Kasumi-1 (cell line): ENCODE measurements at regions not wholly inside any gene's neighbourhood (a gene's known extent, or its start where the extent isn't known, plus 50 kb on each side); places are given as distances from the start of the nearest gene placed in this dataset.

Source experiments
- DNase-seq, 2 experiments: peaks; one replicate each; lab custom pipeline; 2025; lab: John Stamatoyannopoulos, UW

DNA sequence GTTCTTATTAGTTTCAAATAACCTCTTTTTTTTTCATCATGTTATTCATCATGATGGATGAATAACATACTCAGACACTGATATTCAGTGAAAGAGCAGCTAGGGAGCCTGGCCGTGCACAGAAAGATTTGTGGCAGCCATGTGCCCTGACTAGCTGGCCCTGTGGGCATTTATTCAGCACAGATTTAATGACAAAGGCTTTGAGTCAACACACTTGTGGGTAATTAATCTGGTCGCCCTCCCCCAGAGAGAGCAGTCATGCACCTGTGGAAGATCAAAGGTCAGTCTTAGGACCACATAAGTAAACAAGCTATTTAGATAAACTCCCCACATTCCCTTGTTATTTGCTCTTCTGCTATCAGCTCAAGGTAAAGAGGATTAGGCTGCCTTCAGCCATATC is 153.2 kb upstream of the HMCN1 start:
- DNase-seq: no peak

DNA sequence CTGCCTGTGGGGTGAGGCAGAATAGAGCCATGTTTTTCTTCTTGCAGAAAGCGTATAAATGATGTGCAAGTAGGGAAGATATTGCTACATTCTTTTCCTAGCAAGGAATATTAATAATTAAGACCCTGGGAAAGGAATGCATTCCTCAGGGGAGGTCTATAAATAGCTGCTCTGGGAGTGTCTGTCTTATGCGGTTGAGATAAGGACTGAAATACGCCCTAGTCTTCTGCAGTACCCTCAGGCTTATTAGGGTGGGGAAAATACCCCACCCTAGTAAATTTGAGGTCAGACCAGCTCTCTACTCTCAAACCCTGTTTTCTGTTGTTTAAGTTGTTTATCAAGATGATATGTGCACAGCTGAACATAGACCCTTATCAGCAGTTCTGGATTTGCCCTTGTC is 155.9 kb upstream of the HMCN1 start:
- no peak for DNase-seq

DNA sequence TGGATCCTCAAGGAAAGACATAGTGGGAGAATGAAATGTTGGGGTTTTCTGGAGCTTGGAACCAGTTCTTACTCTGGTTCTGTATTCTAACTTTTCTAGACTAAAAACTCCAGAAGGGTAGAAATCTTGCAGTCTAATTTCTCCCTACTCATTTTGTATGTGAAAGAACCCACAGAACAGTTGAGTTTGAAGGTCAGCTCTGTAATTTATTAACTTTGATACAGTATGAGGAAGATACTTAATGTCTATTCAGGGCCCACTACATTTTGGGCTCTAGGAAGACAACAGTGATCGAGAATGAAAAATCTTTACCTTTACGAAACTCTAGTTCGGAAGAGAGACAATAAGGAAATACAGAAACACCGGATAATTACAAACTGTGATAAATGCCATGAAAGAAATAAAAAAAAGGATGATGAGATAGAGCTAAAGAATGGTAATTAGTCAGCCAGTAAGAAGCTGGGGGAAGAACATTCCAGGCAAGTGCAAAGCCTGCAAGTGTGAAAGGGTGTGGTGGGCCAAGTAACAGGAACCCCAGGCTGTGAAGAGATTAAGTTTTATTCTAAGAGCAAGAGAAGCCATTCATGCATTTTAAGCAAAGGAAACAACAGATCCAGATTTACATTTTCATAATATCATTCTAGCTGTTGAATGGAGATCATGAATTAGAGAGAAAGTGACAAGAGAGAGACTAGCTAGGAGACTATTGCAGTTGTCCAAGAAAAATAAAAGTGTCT is 159.9 kb upstream of the HMCN1 start:
- DNase-seq: no peak

DNA sequence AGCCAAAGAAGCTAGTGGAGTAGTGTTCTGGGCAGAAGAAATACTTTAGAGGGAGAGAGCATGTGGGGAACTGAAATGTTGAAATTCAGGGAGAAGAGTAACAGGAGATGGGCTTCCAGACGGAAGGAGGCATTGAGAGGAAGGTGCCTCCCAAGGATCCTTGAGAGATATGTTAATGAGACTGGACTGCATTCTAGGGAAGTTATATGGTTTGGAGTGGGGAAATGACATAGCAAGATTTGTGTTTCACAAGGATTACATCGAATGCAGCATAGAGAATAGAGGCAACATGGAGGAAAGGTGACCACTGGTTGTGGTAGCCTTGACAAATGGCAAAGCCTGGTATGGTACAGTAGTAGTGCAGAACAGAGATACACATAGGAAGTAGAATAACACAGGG is 160.5 kb upstream of the HMCN1 start:
- DNase-seq: no peak

DNA sequence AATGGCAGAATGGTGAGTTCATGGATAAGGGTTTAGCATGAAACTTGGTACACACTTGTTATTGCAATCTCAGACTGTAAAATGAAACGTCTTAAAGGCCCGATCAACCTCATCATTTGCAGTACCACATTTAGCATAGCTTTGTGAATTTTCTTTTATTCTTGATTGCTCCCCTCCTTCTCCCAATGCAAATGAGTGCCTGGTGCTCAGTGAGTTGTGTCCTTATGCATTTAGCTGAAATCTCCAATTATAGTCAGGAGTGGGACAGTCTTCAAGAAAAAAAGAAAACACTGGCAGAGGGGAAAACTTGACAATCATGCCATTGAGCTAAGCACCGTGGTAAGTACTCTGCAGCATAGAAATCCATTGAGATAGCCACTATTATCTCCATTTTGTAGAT is 161.0 kb upstream of the HMCN1 start:
- no peak for DNase-seq

DNA sequence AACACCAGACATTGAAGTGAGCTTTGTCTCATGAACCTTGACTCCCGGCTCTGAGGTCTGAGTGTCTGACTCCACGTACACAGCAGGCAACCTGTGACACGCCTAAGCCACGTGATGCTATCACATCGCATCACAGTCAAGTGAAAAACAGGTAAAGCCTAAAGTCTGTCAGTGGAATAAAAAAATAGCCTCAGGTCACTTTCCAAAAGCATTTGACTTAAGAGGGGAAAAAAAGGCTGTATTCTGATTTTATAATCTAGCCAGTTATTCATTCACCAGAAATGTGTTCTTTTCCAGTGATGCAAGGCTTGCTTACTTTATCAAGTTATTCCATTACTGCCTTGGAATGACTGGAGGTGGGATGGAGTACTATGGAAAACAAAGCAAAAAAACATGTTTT is 163.2 kb upstream of the HMCN1 start:
- no peak for DNase-seq

DNA sequence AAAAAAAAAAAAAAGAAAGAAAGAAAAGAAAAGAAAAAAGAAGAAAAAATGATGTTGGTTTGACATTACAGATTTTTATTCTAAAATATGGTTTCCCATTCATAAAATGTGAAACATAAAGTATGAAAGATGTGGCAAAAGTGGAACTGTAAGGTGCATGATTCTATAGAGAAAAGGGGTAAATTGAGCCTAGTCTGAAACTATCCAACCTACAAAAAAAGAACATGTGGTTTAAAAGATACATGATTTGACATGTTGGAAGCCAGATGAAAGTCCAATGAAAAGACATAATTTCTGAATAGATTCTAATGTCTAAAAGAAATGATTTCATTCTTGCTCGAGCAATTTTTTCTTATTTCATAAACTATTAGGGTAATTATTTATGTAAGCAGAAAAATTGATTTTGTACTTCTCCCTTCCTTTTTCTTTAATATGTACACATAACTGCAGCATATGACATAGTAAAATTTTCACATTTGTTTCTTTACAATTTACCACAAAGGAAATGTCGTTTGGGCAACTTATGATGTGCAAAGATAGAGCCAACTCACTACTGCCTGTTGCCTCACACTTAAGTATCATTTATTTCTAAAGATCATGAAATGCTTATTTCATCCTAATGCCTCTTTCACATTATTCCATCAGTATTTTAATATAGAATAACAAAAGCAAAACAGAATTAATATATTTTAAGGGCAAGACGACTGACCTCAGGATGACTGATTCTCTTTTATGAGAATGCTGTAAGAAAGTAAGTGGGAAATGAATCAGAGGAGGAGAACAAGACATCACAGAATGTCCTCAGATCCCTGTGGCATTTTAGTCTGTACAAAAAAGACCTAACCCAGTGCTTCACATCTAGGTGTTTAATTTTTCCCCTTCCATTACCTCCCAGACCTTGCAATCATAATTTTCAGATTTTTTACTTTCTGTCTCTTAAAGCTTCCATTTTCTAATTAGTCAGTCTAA is 165.8 kb upstream of the HMCN1 start:
- DNase-seq: no peak

DNA sequence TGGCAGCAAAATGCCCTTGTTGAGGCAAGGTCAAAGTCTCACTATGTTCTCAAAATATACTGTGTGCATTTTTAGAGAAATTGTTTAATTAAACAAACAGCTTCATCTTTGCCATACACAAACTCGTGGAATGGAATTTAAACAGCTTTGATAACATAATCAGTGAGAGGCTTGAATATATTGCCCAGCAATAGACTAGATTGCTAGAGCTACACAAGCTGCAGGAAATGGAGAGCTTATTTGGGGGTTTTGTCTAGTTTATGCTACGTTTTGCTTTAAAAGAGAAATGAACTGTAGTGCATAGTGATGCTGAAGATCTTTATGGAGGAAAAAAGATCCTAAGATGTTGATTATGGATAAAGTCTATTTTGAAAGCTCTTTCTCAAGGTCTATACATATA is 166.8 kb upstream of the HMCN1 start:
- DNase-seq: no peak

DNA sequence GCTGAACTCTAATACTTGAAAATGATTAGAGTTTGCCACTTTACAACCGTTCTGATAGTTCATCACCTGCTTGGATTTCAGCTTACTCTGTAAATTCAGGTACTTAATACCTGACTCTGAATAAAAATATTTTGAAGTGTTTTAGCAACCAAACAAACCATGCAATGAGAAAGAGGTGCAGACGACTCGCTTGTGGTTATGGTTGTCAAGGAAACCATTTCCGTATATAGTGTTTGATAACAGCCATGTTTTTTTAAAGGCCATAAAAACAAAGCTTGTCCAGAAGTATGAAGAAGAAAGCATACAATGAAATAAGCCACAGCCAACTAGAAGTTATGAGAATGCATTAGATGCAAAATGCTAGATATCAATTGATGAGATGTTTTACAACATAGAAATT is 167.2 kb upstream of the HMCN1 start:
- DNase-seq: peak; percentile 12 to 22

DNA sequence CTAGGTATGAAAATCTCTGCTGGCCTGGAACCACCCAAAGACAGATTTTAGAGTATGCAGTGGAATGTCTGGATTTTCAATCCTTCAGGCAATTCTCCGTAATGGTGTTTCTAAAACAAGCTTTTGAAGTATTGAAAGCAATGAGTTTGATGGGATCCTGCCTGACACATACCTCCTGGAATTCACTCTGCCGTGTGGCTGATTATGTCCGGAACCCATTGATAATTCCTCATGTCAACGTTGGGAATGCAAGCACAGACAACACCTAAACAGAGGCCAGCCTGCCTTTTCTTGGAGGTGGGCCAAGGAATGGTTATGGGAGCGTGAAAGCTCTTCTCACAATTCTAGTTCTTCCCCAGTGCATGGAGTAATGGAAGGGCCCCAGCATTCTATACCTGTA is 168.9 kb upstream of the HMCN1 start:
- no peak for DNase-seq

DNA sequence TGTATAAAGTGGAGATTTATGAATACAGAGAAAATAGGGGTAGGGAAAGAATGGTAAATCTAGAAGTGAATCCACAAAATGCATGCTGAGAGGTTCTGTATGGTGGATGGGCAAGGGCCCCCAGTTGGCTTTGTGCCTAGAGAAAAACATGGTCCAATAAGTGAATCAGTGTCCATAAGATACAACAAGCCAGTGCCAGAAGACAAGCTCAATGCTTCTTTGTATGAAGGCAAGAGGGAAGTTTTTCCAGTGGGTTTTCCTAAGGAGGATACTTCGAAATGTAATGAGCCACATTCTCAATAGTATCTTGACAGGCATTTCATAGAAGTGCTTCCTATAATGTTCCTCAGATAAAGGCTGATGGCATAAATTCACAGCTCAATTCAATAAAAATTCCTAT is 169.4 kb upstream of the HMCN1 start:
- DNase-seq: no peak

DNA sequence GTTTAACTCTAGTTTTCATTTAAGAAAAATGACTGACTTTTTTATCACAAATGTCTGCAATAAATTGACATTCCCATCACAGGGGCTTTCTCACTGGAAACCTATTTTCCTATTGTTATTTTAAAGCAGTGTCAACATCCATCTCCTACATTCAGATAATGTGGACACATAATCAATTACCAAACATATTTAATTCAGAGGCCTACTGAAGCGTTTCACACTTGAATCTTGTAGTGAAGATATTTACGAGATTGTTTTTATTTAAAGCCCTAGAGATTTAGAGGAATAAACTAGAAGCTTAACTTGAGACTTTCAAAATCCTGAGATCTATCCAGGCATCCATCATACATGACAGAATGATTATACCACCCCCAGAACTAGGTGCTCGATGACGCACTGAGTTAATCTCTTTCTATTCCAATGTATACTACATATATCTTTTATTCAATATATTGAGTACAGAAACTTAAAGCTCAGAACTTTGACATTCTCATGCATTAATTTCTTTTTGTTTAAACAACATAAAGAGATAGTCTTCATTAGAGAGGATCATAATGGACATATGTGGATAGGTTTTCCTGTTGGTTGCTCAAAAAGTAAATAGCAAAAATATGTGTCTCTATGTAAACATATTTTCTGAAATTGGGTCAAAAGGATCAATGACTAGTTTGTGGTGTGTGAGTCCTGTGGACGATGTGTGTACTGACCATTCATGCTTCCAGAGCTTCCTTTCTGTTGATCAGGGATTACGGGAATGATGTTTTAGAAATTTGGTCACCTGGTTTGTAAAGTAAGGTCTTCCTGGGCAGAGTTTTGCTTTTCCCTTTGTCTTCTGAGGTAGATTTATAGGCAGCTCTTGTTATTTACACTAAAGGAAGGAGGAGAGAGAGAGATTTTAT is 171.5 kb upstream of the HMCN1 start:
- DNase-seq: no peak

DNA sequence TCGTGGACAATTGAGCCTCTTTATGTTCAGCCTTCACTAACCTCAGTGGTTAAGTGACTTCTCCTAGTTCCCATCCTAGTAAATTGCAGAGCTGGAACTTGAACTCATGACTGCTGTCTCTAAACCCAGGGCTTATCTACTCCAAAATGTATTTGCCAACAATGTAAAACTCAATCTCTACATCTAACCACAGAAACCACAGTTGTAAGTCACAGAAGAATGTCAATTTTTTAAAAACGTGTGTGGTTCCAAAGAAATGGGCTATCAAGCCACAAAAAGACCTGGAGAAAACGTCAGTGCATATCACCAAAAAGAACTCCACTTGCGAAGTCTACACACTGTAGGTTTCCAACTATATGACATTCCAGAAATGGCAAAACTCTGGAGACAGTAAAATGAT is 172.6 kb upstream of the HMCN1 start:
- no peak for DNase-seq

DNA sequence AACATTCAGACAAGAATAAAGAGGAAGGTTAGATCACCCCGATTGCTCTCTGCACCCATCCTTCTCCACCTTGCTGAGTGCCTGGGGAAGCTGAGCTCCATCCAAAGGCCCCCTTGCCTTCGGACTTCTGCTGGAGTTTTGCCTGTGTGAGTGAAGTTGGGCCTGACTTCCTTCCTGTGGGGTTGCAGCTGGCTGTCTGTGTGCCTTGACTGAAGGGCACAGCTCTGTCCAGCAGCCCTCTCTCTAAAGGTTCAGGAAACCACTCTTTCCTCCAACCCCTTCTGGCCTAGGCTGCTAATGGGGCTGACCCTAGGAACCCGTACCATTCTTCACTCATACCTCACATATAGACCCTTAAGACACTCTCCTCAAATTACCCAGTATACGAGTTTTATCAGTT is 173.4 kb upstream of the HMCN1 start:
- DNase-seq: peak; percentile 40 to 70

DNA sequence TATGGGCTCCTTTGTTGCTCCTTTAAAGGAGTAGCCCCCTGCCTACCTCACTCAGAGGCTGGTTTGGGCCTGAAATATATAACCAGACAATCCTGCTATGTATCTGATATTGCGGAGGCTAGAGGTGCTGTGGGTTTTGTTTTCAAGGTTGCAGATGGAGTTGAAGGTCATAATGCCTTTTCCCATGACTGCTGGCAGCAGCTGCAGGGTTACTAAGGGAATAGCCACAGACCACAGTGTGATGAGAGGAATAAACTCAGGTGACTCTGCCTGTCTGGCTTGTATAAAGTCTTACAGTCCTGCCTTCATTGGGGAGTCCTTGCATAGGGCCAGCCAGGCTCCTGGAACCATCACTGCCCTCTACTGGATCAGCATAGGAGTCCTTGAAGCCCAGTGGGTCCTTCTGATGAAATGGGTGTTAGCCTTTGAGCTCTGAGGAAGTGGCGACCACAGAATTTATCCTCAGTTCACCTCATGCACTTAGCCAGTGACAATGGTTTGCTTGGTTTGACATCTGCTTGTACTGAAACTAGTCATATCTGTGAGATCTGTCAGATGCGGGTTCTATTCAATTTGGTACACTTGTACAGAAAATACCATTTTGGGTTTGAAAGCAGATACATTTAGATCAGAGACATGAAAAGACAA is 174.4 kb upstream of the HMCN1 start:
- peak; percentile 45 to 46 for DNase-seq

DNA sequence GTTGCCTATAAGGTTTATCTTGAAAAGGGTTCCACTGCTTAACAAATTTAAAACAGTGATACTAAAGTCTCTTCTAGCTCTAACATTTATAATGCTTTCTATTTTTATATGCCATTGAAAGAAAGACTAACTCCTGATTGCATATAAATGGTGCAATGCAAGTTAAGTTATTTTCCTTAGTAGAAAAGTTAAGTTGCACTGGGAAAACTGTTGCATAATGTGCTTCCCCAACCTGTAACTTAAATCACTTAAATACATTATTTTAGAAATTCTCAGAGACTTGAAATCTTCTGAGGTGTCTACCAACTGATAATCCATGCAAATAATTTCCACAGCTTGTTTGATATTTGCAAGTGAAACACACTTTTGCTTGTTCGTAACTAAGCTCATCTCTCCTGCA is 175.0 kb upstream of the HMCN1 start:
- DNase-seq: no peak

DNA sequence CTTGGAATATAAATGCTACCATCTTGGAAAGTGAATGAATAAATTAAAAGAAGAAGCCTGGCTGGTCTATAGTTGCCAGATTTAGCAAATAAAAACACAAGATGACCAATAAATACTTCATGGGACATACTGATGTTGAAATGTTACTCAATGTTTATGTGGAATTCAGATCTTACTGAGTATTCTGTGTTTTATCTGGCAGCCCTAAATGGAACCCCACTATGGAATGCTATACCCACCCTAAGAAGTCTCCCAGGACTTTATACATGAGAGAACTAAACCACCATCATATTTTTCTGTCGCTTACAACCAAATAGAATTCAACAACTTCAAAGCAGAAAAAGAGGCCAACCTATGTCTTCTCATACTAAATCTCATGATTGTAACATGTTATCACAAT is 177.6 kb upstream of the HMCN1 start:
- DNase-seq: no peak

DNA sequence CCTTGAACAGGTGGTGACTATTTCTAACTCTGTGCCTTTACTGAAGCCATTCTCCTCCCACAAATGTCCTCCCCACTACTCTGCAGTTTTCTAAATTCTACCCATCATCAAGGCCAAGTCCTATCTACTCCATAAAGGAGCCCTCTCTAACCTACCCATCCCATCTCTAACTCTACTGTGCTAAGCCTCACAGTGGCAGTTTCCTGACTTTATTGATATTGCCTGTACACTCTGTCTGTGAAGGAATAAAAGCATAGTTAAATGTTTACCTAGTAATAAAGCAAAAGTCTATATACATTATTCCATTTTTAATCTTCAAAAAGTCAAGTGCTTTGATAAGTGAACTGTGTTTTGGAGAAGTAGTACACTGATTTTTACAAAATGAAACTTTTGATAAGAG is 178.4 kb upstream of the HMCN1 start:
- DNase-seq: no peak

DNA sequence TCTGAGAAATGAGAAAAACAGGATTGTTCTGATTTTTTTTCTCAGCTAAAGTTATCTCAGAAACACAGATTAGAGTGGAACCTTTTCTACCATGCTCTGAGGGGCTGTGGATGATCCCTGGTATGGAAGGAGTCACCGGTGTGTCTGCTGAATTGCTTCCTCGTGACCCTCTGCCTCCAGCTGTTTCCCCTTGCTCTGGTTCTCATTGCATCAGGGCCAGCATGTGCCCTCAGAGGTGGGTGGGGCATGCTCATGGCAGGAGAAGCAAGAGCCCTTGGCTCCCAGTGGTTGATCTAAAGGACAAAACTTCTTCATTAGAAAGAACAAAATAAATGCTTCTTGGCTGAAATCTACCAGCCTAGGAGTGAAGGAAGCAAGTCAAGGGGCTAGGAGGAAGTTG is 183.2 kb upstream of the HMCN1 start:
- peak in 1 of 2 experiments; percentile 22 for DNase-seq

DNA sequence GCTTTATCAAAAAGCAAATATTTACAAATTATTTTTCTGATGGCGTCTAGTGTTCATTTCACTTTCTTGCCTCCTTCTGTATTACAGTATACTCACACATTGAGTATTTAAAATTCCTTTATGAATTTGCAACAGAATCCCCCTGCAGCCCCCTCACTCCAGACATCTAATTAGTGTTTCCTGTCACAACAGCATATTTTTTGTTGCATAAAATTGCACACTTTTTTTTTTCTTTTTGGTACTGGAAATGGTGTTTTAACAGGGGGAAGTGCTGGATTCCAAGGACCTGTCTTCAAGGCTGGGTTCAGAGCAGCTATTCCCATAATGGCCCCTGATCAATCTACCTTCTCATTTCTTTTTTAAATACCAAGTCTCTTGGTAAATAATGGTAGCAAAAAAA is 184.3 kb upstream of the HMCN1 start:
- DNase-seq: no peak

DNA sequence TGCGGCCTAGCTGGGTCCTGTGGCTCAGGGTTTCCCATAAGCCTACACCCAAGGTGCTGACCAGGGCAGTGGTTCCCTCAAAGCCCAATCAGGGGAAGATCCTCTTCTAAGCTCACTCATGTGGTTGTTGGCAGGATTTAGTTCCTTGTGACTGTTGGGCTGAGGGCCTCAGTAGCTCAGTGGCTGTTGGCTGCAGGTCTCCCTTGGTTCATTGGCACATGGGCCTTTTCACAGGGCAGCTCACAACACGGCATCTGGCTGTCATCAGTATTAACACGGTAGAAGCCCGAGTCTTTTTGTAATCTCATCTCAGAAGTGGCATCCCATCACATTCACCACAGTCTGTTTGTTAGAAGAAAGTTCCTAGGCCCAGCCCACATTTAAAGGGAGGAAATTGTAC is 188.2 kb upstream of the HMCN1 start:
- DNase-seq: no peak

DNA sequence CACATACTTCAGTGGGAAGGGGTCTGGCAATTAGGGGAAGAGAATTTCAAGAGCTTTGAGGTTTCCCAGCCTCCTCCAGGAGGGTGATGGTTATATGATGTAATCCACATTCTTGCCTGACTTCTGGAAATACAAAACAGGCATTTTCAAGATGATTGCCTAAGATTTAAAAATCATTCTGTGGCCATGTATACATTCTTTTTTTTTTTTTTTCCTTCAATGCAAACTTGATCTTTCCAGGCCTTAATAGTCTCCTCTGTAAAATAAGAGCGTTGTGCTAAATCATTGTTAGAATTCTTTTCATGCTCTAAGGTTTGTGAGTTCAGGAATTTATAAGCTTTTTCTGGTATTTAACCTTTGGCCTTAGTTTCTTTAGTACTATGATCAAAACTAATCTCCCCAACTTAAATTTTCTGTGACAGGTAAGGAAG is 192.3 kb upstream of the HMCN1 start:
- no peak for DNase-seq
